ENCODE measurements at regions not wholly inside any gene's neighbourhood (a gene's known extent, or its start where the extent isn't known, plus 50 kb on each side); places are given as distances from the start of the nearest gene placed in this dataset.

- H3K79me2 ChIP-seq (ENCODE audit: control insufficient read depth, insufficient read depth, low read length) = no peaks in the 10 kb centered on the region
- DNase-seq (ENCODE audit: low read depth, low spot score) = peak; percentile 30
- no peak overlapping the region for H3K4me2 ChIP-seq (ENCODE audit: insufficient read depth, low read length)
- CTCF ChIA-PET = no interaction called here
- H3K4me1 ChIP-seq (ENCODE audit: control insufficient read depth, extremely low read depth, insufficient read depth, low read length) = no peaks in the 10 kb centered on the region
- dilution Hi-C loops (cut with MboI; ENCODE audit: extremely low pct_ligation_motif_present, low sequenced_read_pairs) = no loop called here
- H3K27ac ChIP-seq (ENCODE audit: insufficient read depth, low read depth, low read length) = no peak overlapping the region
- no TSS peak for BruUV-seq (replicated peaks)
- POLR2A ChIA-PET = no interaction called here
- H3K36me3 ChIP-seq (ENCODE audit: control insufficient read depth in 2 of 2, extremely low read depth in 1 of 2, insufficient read depth in 2 of 2, low read length in 2 of 2) = no peaks in the 10 kb centered on the region
- FAIRE-seq = no peak
- no peak overlapping the region for H2AFZ ChIP-seq (ENCODE audit: low read depth, low read length)
- H4K20me1 ChIP-seq (replicated peaks; ENCODE audit: control insufficient read depth, extremely low read depth, insufficient read depth, low read length) = no peaks in the 10 kb centered on the region
- no peaks in the 10 kb centered on the region for H3K9me3 ChIP-seq (replicated peaks; ENCODE audit: control insufficient read depth, insufficient read depth, low read length)
- no peak overlapping the region for H3K9ac ChIP-seq (replicated peaks; ENCODE audit: extremely low read depth, insufficient read depth, low read length)
- H3K9me1 ChIP-seq (replicated peaks; ENCODE audit: control insufficient read depth, extremely low read depth, insufficient read depth, low read length) = no peaks in the 10 kb centered on the region
- H3K4me3 ChIP-seq (replicated peaks in 1 of 3; ENCODE audit: insufficient read depth in 1 of 3, low read depth in 1 of 3, low read length in 3 of 3) = no peak overlapping the region
- intact Hi-C loops (cut with micrococcal nuclease) = no loop called here
- TF ChIP-seq JUN (IDR thresholded peaks at IDR 0.05; ENCODE audit: borderline replicate concordance, insufficient read depth, insufficient read length, low read depth) (no peak), MYC (IDR thresholded peaks at IDR 0.05; ENCODE audit: low read depth, low read length) (no peak), POLR2AphosphoS5 (IDR thresholded peaks at IDR 0.05; ENCODE audit: insufficient read depth, low read depth, low read length) (no peak), FOS (IDR thresholded peaks at IDR 0.05; ENCODE audit: borderline replicate concordance, insufficient read depth, low read length) (no peak), CTCF (IDR thresholded peaks at IDR 0.05; ENCODE audit: extremely low read depth in 1 of 2, insufficient read depth in 1 of 2, low read depth in 1 of 2, low read length in 2 of 2) (no peak), EZH2 (IDR thresholded peaks at IDR 0.05; ENCODE audit: borderline replicate concordance, low read depth, low read length, severe bottlenecking) (no peak), POLR2A (IDR thresholded peaks at IDR 0.05; ENCODE audit: low read depth, low read length) (no peak), MAX (IDR thresholded peaks at IDR 0.05; ENCODE audit: insufficient read depth, insufficient read length) (no peak), GATA2 (IDR thresholded peaks at IDR 0.05; ENCODE audit: insufficient read depth, insufficient read length, low read depth, low read length) (no peak)
- H3K27me3 ChIP-seq (ENCODE audit: control insufficient read depth in 2 of 2, insufficient read depth in 2 of 2, low read length in 2 of 2) = no peaks in the 10 kb centered on the region
Observed at GRCh38 chr14:56953884-56954283, 143.6 kb upstream of the OTX2 start.
